Tibial nerve (tissue), 4 donors: ENCODE measurements at regions not wholly inside any gene's neighbourhood (a gene's known extent, or its start where the extent isn't known, plus 50 kb on each side); places are given as distances from the start of the nearest gene placed in this dataset.

Source experiments
- EP300 ChIP-seq, 2 donors: sonication (generic); formaldehyde crosslinking; IDR thresholded peaks; one replicate each; pipeline ENCODE4 v1.6.1; 2017; ENCODE audit warnings: antibody characterized with exemption in 2 of 2, mild to moderate bottlenecking in 1 of 2
- TF ChIP-seq, protein P1 (sequence below), 5 experiments: fragments of 200-600 bp in 3 of 5; fragments of 450-650 bp in 2 of 5; sonication (generic) in 3 of 5; IDR thresholded peaks; one replicate each; pipeline ENCODE4 v1.5.1; 2016 to 2019; ENCODE audit warnings: antibody characterized with exemption in 5 of 5, mild to moderate bottlenecking in 3 of 5, moderate library complexity in 2 of 5

GRCh38 chr1:199174336-199174735 is 535.5 kb downstream of the PTPRC start:
- TF ChIP-seq, protein P1, sequence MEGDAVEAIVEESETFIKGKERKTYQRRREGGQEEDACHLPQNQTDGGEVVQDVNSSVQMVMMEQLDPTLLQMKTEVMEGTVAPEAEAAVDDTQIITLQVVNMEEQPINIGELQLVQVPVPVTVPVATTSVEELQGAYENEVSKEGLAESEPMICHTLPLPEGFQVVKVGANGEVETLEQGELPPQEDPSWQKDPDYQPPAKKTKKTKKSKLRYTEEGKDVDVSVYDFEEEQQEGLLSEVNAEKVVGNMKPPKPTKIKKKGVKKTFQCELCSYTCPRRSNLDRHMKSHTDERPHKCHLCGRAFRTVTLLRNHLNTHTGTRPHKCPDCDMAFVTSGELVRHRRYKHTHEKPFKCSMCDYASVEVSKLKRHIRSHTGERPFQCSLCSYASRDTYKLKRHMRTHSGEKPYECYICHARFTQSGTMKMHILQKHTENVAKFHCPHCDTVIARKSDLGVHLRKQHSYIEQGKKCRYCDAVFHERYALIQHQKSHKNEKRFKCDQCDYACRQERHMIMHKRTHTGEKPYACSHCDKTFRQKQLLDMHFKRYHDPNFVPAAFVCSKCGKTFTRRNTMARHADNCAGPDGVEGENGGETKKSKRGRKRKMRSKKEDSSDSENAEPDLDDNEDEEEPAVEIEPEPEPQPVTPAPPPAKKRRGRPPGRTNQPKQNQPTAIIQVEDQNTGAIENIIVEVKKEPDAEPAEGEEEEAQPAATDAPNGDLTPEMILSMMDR (IDR thresholded peaks at IDR 0.05) = no peak
- TF ChIP-seq EP300 (IDR thresholded peaks at IDR 0.05) = no peak
